Esophagus squamous epithelium (tissue), 5 donors: ENCODE measurements at regions not wholly inside any gene's neighbourhood (a gene's known extent, or its start where the extent isn't known, plus 50 kb on each side); places are given as distances from the start of the nearest gene placed in this dataset.

Experiments used
- DNase-seq: peaks from one replicate; lab custom pipeline; 2025; lab: John Stamatoyannopoulos, UW
- H3K27ac ChIP-seq, 4 donors: fragments of 200-600 bp; sonication (generic); one replicate each; pipeline ENCODE4 v1.5.1; 2016 to 2019; ENCODE audit warnings: mild to moderate bottlenecking in 1 of 4
- H3K27me3 ChIP-seq, 4 donors: fragments of 200-600 bp; sonication (generic); 1 replicate in 3 of 4; 2 replicates in 1 of 4; pipeline versions ENCODE4 v1.5.1 to v1.6.0; 2017 to 2021; ENCODE audit warnings: antibody characterized with exemption in 1 of 4
- H3K36me3 ChIP-seq, 3 donors: fragments of 200-600 bp; sonication (generic); one replicate each; pipeline ENCODE4 v1.5.1; 2016 to 2019
- H3K4me1 ChIP-seq, 3 donors: fragments of 200-600 bp; sonication (generic); one replicate each; pipeline ENCODE4 v1.5.1; 2017 to 2019
- H3K4me3 ChIP-seq, 4 donors: fragments of 200-600 bp; sonication (generic); 1 replicate in 3 of 4; 2 replicates in 1 of 4; pipeline ENCODE4 v1.5.1; 2016 to 2019; ENCODE audit warnings: mild to moderate bottlenecking in 2 of 4, moderate library complexity in 1 of 4
- H3K9me3 ChIP-seq, 3 donors: fragments of 200-600 bp; sonication (generic); one replicate each; pipeline ENCODE4 v1.5.1; 2016 to 2019
- POLR2A ChIP-seq, 4 donors: fragments of 450-650 bp; IDR thresholded peaks; one replicate each; pipeline ENCODE4 v1.6.1; 2017; ENCODE audit warnings: antibody characterized with exemption in 4 of 4, mild to moderate bottlenecking in 4 of 4, moderate library complexity in 3 of 4
- WGBS, 2 donors: methylation state at CpG; one replicate each; pipeline ENCODE4 v1.1.5; 2018; 5-methylcytosine and 5-hydroxymethylcytosine counted together
- intact Hi-C: fragments of 100-400 bp; cut with DNase I; formaldehyde crosslinking; loops from one replicate; pipeline ENCODE4 v1.15.0; 2022
- TF ChIP-seq, protein P1 (sequence below), 6 experiments: fragments of 450-650 bp in 4 of 6; fragments of 200-600 bp in 2 of 6; sonication (generic) in 2 of 6; IDR thresholded peaks; one replicate each; pipeline ENCODE4 v1.5.1; 2016 to 2019; ENCODE audit warnings: antibody characterized with exemption in 6 of 6, mild to moderate bottlenecking in 4 of 6, moderate library complexity in 4 of 6
- donor health status: DM: yes; HTN: yes; CAD: no.

DNA sequence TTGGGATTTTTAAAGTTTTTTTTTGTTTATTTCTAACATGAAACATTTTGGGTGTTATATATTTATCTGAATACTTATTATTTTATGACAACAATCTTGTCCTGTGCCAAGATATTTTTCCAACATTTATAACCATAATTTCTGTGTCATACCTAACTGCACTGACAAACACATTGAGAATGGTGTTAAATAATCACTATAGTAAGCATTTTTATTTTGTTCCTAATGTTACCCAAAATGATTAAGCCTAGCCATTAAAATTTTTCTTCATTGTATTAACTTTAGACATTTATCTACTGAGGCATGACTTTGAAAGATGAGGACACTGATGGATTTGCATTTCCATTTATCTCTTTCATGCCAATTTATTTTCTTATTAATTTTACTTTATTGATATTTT lies 91.6 kb upstream of the STK32A start:
- Histone ChIP-seq H3K27me3 (no peaks in the 10 kb centered on the region), H3K4me3 (no peak overlapping the region), H3K27ac (no peak overlapping the region), H3K9me3 (peaks cover 0 to 14% (median 0%) of the 10 kb centered on the region in 3 donors), H3K4me1 (no peaks in the 10 kb centered on the region), H3K36me3 (no peaks in the 10 kb centered on the region)
- DNase-seq = no peak
- intact Hi-C loops = no loop called here
- TF ChIP-seq, protein P1, sequence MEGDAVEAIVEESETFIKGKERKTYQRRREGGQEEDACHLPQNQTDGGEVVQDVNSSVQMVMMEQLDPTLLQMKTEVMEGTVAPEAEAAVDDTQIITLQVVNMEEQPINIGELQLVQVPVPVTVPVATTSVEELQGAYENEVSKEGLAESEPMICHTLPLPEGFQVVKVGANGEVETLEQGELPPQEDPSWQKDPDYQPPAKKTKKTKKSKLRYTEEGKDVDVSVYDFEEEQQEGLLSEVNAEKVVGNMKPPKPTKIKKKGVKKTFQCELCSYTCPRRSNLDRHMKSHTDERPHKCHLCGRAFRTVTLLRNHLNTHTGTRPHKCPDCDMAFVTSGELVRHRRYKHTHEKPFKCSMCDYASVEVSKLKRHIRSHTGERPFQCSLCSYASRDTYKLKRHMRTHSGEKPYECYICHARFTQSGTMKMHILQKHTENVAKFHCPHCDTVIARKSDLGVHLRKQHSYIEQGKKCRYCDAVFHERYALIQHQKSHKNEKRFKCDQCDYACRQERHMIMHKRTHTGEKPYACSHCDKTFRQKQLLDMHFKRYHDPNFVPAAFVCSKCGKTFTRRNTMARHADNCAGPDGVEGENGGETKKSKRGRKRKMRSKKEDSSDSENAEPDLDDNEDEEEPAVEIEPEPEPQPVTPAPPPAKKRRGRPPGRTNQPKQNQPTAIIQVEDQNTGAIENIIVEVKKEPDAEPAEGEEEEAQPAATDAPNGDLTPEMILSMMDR (IDR thresholded peaks at IDR 0.05) = no peak
- no peak for TF ChIP-seq POLR2A (IDR thresholded peaks at IDR 0.05)

DNA sequence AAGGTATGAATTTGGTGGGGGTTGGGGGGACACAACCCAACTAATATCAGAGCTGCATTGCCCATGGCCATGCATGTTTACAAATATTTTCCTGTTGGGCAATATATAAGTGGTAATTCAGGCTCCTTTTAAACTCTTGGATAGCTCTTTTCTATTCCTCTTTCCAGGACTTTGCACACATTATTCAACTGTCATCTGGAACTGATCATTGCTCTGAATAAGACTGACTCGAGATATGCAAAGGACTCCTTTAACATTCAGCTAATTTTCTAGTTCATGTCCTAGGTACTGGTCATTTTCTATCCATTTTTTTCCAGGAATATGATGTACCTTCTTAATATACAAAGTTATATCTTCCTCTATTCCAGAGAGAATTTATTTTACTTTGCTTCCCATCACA lies 89.5 kb upstream of the STK32A start:
- H3K4me1 ChIP-seq = no peaks in the 10 kb centered on the region
- H3K9me3 ChIP-seq = no peaks in the 10 kb centered on the region
- intact Hi-C loops = no loop called here
- WGBS, 2 donors = 36 to 63% methylated on average over 1 of the region's 1 CpG
- H3K4me3 ChIP-seq = no peak overlapping the region
- TF ChIP-seq, protein P1 (IDR thresholded peaks at IDR 0.05) = no peak
- TF ChIP-seq POLR2A (IDR thresholded peaks at IDR 0.05) = no peak
- no peaks in the 10 kb centered on the region for H3K27me3 ChIP-seq
- H3K27ac ChIP-seq = no peak overlapping the region
- H3K36me3 ChIP-seq = no peaks in the 10 kb centered on the region
- no peak for DNase-seq

DNA sequence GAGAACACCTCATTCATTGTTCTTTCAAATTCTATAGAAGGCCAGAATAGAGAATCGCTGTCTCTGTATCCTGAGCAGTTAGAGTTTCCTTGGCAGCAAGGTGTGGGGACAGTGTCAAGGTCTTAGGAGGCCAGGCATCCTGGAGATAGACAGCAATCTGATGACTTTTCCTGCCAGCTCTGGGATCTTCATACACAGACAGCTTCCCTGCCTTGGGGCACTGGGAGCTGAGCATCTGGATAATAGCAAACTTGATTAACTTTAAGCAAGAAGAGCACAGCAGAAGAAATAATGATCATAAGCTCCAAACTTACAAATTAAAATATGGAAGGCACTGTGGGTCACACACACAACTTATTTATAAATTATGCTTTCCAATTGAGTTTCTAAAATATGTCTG lies 86.1 kb upstream of the STK32A start:
- H3K9me3 ChIP-seq = no peaks in the 10 kb centered on the region
- TF ChIP-seq, protein P1 (IDR thresholded peaks at IDR 0.05) = no peak
- TF ChIP-seq POLR2A (IDR thresholded peaks at IDR 0.05) = no peak
- intact Hi-C loops = no loop called here
- H3K36me3 ChIP-seq = no peaks in the 10 kb centered on the region
- 50 to 63% methylated on average over 1 of the region's 1 CpG for WGBS, 2 donors
- no peak for DNase-seq
- H3K4me1 ChIP-seq = no peaks in the 10 kb centered on the region
- H3K27me3 ChIP-seq = no peaks in the 10 kb centered on the region
- H3K27ac ChIP-seq = no peak overlapping the region
- H3K4me3 ChIP-seq = no peak overlapping the region

DNA sequence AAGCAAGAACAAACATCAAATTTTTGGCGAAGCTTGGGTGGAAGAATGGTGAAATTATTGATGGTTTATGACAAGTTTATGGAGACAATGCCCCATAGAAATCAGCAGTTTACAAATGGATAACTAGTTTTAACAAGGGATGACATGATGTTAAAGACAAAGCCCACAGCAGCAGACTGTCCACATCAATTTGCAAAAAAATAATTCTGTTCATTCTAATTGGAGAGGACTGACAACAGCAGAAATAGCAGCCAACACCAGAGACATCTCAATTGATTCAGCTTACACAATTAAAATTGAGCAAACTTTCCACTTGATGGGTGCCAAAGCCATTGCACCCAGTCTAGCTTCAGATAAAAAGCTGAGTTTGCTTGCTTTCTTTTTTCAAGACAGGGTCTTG lies 82.7 kb upstream of the STK32A start:
- no peak for DNase-seq
- Histone ChIP-seq H3K36me3 (no peaks in the 10 kb centered on the region), H3K27ac (no peak overlapping the region), H3K9me3 (no peaks in the 10 kb centered on the region), H3K27me3 (no peaks in the 10 kb centered on the region), H3K4me1 (no peaks in the 10 kb centered on the region), H3K4me3 (no peak overlapping the region)
- intact Hi-C loops = no loop called here
- WGBS, 2 donors = 65 to 75% methylated on average over 1 of the region's 1 CpG
- TF ChIP-seq POLR2A (IDR thresholded peaks at IDR 0.05) = no peak
- TF ChIP-seq, protein P1 (IDR thresholded peaks at IDR 0.05) = no peak

DNA sequence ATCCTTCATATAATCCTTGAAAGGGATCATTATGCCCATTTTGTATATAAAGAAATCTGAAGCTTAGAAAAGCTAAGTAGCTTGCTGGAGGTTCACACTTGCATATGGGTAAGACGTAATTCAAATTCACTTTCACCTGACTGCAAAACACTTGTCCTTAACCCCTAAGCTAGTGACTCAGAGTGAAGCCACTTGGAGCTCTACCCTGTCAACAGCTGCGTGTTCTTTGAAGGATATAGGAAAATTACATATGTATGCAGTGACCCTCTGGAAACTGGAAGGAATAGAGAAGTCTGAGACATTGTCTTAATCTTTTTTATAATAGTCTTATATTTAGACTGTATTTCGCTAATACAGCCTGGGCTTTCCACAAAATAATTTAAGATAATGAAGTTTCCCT lies 80.0 kb upstream of the STK32A start:
- H3K36me3 ChIP-seq = no peaks in the 10 kb centered on the region
- no peaks in the 10 kb centered on the region for H3K27me3 ChIP-seq
- no peak for DNase-seq
- 69 to 74% methylated on average over 3 of the region's 3 CpGs for WGBS, 2 donors
- H3K4me1 ChIP-seq = no peaks in the 10 kb centered on the region
- no peak overlapping the region for H3K4me3 ChIP-seq
- no peaks in the 10 kb centered on the region for H3K9me3 ChIP-seq
- intact Hi-C loops = no loop called here
- H3K27ac ChIP-seq = no peak overlapping the region
- TF ChIP-seq, protein P1 (IDR thresholded peaks at IDR 0.05) = no peak
- no peak for TF ChIP-seq POLR2A (IDR thresholded peaks at IDR 0.05)
